Myocyte (in vitro differentiated cells): ENCODE measurements at regions not wholly inside any gene's neighbourhood (a gene's known extent, or its start where the extent isn't known, plus 50 kb on each side); places are given as distances from the start of the nearest gene placed in this dataset.

Experiments
- DNase-seq: peaks from one replicate; pipeline ENCODE4 v3.0.0-alpha.2; 2012; ENCODE audit warnings: low read depth

DNA sequence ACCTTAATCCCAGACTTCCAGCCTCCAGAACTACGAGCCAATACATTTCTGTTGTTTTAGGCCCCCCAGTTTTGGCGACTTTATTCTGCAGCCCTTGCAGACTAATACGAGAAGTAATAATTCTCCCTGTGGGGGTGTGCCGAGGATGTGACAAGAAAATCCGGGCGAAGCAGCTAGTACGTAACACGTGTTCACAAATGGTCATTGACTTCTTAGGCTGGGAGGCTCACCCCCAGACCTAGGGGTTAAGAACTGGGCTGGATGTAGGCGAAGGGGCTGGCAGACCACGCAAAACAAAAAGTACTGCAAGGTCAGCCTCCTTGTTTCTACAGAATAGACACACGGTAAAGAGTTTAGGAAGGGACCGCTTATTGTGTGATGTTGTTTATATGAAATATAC lies 69.8 kb upstream of the ESRRB start:
- no peak for DNase-seq

DNA sequence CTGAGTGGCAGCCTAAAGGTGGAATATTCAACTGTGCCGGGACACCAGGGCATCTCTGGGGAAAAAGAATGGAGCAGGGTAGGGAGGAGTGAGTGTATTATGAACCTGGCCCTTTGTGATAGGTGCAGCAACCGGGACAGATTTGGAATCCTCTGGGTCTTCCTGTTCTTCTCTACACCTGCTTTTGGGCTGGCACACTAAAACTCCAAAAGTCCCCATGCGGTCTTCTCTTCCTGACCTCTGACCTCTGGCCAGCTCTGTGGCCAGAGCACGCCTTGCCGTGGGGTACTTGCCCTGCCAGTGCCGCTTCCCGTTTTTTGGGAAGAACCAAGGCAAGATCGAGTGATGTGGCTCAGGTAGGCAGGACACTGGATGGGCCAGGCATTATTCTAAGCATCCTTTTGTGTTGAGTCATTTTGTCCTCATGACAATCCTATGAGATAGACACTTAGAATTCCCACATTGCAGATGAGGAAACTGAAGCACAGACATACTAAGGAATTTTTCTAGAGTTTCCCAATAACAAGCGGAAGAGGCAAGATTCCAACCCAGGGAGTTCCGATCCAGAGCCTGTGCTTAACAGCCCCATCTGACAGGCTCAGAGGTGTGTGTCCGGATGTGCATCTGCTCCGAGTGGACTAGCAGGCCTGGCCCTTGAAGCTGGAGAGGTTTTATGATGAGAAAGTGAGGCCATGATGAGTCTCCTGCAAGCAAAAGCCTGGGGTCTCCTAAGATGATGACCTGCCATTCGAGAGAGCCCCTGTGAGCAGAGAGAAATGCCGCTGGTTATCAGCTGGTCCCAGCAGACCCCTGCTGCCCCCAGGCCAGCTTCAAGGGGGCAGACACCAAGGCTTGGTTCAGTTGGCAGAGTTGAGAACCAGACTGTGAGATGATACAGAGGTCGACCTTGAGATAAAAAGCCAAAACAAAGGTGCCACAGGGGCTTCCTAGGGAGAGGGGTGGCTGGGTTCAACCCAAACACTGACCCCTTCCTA lies 67.9 kb upstream of the ESRRB start:
- DNase-seq = no peak

DNA sequence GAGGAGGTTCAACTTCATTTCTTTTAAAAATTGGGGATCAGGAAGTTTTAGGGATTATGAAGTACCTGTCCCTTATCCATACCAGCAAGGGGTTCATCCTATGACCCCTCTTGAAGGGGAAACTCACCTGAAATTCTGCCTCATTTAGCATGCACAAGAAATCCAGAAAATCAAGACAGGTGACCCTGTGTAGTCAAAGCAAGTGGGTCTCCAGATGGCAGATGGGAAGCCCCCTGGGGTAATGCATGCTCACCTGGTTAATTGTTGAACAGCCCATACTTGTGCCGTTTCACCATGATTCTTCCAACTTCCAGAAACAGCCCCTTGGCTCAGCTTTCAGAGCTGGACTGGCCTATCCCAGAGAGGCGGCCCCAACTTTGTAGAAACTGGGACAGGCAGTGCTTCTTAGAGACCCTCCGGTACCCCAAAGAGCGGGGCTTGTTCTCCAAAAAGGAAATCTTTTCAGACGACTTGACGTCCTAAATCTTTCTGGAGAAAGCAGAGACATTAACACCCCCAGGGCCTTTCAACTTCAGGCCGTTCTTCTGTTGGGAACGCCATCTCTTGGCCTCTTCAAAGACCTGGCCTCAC lies 66.3 kb upstream of the ESRRB start:
- no peak for DNase-seq

DNA sequence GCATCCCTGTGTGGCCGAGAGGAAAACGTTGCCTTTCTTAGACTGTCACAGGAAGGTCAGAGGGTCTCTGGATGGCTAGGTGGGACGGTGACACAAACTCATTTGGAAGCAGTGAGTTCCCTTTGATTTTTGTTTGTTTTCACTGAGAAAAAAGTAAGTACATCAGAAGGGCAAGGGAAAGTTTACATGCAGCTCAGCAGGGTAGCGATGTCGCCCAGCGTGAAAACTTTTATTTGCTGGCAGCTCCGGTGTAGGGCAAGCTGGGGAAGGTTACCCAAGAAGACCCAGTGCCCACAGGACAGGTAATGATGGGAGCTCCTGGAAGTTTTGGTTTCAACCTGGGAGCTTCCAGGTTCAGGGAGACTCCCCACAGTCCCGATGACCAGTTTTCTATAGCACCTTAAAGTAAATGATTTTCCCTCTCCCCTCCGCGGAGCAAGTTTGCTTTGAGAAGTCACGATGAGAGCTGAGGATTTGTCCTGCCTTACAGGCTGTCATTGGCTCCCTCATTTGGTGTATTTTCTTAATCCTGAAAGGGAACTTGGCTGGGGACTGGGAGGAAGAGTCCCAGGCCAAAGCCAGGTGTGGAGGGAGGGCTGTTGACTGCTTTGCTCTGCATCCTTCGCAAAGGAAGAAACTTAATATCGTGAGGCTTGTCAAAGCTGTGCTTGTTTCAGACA lies 64.7 kb upstream of the ESRRB start:
- DNase-seq = no peak

DNA sequence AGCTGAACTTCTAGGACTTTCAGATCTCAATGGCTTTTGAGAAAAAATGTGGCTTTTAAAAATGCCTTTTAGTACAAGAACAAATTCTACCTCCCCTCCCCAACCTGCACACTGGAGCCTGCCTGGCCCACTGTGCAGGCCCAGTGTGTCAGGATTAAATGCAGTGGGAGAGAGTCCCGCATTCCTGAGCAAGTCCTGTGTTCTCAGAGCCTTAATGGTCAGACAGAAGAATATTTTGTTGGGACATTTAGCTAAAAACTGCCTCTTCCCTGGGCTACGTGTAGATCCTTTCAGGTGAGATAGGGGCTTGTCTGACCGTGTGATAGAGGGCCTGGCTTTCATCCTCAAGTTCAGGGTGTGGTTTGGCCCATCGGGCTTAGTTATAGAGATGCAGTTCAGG lies 63.1 kb upstream of the ESRRB start:
- DNase-seq = no peak

DNA sequence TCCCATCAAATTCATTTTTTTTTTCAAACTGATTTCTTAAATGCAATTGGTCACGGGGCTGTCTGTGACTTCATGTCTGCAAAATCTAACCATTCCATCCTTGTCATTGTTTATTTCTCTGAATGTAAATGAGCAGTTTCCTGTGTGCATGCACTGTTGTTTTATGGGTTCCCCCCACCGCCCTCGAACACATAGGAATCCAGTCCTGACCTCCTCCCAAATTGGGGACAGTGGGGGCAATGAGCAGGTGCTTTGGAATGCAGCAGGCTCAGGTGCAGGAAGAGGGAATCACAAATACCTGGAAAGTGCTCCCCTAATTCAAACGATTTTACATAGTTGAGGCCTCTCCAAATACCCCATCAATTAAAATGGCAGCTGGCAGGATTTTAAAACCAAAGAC lies 62.6 kb upstream of the ESRRB start:
- no peak for DNase-seq

DNA sequence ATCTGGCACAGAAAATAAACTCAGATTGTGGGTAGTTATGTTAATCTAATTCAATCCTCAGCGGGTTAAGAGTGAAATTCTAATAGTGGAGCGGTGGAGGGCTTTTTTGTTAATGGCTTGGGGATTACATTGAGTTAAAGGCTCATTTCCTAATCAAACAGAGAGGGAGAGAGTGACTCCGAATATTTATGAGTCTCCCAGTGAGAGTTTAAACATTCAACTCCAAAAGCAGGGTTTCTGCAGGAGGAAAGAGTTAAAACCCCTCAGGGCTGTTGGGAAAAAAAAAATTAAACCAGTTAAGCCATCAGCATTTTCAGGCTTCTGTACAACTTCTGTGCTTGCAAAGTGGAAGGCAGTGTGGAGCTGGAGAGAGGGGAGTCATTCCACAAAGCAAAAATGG lies 62.1 kb upstream of the ESRRB start:
- no peak for DNase-seq

DNA sequence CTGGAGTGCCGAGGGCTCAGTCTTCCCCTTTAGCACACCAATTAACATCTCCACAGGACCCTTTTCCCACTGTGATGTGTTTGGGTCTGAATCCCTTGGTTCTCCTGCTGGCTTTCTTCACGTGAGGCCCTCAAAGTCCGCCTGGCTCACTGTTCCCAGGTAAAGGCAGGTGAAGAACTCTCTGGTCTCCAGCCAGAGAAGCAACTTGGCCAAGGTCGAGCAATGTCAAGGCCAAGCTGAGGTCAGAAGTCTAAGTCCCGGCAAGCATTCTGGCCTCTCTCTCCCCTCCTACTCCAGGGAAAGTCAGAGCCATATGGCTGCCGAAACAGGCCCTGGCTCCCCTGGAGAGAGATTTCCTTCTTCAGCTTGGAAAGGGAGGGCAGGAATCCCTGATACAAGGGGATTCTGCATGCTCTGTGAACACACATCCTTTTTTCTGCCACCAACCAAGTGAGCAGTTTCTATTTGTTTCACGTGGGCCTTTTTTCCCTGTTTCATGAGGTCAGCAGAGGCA lies 61.4 kb upstream of the ESRRB start:
- DNase-seq = no peak

DNA sequence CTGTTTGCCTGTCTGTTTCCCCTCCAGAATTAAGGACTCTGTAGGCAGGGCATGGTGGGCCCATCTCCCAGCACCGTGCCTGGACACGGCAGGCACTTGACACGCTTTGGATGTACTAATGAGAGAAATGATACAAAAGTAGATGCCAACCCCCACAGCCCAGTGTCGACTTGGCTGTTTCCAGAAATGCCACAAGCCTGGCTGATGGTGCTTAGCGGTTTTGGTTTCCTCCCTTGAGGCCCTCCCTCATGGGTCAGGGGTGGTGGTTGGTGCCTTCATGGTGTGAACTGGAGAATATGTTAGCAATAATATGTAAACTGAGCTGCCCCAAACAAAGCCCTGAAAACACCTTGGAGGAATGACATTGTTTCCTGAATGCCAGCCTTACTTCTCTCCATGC lies 55.5 kb upstream of the ESRRB start:
- no peak for DNase-seq

DNA sequence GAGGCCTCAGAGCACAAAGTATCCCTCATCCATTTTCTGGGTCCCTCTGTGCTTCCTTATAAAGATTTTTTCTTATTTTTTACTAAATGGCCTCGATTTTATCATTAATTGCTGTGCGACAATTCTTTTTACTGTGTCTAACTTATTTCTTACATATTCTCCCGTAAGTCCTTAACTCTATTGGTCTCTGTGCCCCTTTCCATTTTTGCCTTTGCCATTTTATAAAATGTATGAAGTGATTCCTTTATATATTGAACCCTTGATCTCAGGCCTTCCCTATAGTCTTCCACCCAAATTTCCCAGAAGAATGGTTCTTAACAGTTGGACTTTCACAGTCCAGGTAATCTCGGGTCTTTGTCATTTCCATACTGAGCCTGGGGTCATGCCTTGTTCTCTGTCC lies 55.0 kb upstream of the ESRRB start:
- no peak for DNase-seq

DNA sequence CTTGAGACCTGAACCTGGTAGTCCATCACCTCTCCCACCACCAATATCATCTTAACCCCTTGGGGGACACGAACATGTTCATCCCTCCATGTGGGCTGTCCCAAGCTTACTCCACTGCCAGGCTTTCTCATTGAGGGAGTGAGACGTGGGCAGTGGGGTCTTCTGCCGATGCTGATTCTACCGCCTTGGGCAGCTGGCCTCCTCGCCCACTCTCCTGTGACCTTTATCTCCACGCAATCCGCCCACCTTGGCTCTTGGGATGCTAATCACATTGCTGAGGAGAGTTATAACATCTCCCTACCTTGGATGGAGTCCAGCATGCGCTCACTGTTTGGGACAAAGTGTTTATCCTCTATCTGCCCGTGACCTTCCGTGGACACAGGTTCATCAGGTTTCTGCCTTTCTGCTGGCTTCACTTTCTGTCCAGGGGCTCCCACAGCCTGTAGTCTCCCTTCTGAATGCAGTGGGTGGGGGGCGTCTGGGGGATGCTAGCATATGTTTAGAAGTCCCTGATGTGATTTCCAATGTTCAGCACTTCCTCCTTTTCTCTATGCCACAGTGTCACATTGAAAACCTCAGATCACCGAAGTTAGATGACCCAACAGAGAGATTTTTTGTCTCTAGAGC lies 53.2 kb upstream of the ESRRB start:
- DNase-seq = no peak

DNA sequence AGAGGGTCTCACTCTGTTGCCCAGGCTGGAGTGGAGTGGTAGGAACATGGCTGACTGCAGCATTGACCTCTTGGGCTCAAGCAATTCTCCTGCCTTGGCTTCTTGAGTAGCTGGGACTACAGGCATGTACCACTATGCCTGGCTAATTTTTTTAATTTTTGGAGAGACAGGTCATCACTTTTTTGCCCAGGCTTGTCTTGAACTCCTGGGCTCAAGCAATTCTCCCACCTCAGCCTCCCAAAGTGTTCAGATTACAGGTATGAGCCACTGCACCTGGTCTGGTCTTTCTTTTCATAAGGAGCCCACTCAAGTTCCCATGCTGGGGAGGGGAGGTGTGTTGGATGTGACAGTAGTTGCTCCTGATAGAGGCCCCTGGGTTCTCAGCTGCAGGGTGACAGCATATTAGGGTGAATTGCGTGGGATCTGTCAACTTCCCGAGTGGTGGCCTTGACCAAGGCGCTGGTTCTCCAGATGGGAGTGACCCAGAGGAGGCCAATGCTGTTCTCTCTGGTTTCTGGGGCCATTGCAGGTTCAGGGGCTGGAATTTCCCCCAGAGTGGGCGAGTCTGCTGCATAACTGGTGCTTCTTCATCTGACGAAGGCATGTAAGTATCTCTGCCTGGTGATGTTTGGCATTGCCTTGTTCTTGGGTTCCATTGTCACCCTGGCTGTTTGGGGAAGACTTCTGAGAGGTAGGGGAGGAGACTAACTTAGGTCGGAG lies 52.4 kb upstream of the ESRRB start:
- no peak for DNase-seq

DNA sequence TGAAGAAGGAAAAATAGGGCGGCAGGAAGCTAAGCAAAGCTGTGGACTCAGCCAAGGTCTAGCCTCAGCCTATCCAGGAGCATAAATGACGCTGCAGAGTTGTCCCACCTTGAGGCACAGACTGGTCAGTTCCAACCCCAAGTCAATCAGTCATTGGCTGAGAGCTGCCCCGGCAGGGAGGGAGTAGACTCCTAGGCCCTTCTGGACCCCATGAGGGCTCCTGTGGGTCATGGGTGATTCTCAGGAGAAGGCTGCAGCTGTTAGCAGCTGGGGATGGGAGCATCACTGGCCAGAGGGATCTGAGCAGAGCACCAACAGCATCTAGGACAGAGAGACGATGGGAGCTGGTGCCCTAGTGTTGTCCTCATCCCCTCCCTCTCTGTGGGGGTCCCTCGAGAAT lies 51.8 kb upstream of the ESRRB start:
- DNase-seq = no peak
